Immature natural killer cell (primary cell): ENCODE measurements at regions not wholly inside any gene's neighbourhood (a gene's known extent, or its start where the extent isn't known, plus 50 kb on each side); places are given as distances from the start of the nearest gene placed in this dataset.
A peak's percentile ranks its signal among the peaks of the same experiment; 100 is the strongest.

Source experiments
- DNase-seq, 3 donors: peaks; one replicate each; pipeline ENCODE4 v3.0.0; 2022; ENCODE audit warnings: mixed read lengths in 1 of 3
- H3K27ac Mint-ChIP-seq, 6 donors: one replicate each; pipeline ENCODE4 v1.8.0; 2020; ENCODE audit warnings: mixed read lengths in 6 of 6, mild to moderate bottlenecking in 5 of 6, inconsistent platforms in 4 of 6, moderate library complexity in 3 of 6
- H3K27me3 Mint-ChIP-seq, 3 donors: one replicate each; pipeline ENCODE4 v1.8.0; 2020 to 2021; ENCODE audit warnings: low read depth in 3 of 3, mild to moderate bottlenecking in 3 of 3, mixed read lengths in 3 of 3, moderate library complexity in 3 of 3, inconsistent platforms in 1 of 3
- H3K36me3 Mint-ChIP-seq, 3 donors: one replicate each; pipeline ENCODE4 v1.8.0; 2020; ENCODE audit warnings: mixed read lengths in 3 of 3, inconsistent platforms in 2 of 3, mild to moderate bottlenecking in 2 of 3
- H3K4me1 Mint-ChIP-seq, 2 donors: one replicate each; pipeline ENCODE4 v1.8.0; 2020; ENCODE audit warnings: inconsistent platforms in 2 of 2, mild to moderate bottlenecking in 2 of 2, mixed read lengths in 2 of 2, moderate library complexity in 1 of 2
- H3K4me3 Mint-ChIP-seq, 5 donors: one replicate each; pipeline ENCODE4 v1.8.0; 2020; ENCODE audit warnings: mild to moderate bottlenecking in 5 of 5, mixed read lengths in 5 of 5, inconsistent platforms in 3 of 5, moderate library complexity in 3 of 5
- H3K9me3 Mint-ChIP-seq, 6 donors: one replicate each; pipeline ENCODE4 v1.8.0; 2020; ENCODE audit warnings: mild to moderate bottlenecking in 6 of 6, mixed read lengths in 6 of 6, inconsistent platforms in 4 of 6, moderate library complexity in 3 of 6

DNA sequence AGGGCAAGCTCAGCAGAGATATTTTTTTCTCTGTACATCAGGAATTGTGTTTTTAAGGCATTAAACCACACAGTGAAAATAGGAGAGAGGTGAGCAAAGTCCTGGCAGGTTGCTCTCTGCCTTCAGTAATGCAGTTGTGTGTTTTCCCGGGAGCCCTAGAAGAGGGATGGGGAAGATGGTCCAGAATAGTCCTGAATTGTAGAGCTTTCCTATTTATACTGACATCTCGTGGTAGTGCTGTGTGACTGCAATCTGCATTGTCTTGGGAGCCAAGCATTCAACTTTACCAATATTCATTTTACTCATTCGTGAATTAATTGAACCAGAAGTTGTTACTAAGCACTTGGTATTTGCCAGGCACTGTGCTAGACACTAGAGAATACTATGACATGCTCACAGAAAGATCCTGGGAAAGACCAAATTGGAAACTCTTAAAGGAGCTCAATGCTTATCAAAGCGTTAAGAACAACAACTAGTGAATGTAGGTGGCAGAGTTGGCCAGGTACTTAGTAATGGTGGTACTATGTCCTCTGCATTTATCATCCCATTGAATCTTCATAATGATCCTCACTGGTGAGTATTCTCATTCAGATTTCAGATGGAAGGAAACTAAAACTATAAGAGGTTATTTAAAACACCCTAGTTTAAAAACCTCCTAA is 214.6 kb downstream of the TRIB2 start:
- Mint-ChIP-seq H3K9me3 (no peaks in the 10 kb centered on the region), H3K36me3 (no peaks in the 10 kb centered on the region), H3K4me1 (peaks cover 0 to 1% of the 10 kb centered on the region in 2 donors), H3K27ac (no peak overlapping the region), H3K27me3 (peaks cover 0 to 4% (median 3%) of the 10 kb centered on the region in 3 donors), H3K4me3 (no peak overlapping the region)
- peak; percentile 12 to 32 (median 25) for DNase-seq

DNA sequence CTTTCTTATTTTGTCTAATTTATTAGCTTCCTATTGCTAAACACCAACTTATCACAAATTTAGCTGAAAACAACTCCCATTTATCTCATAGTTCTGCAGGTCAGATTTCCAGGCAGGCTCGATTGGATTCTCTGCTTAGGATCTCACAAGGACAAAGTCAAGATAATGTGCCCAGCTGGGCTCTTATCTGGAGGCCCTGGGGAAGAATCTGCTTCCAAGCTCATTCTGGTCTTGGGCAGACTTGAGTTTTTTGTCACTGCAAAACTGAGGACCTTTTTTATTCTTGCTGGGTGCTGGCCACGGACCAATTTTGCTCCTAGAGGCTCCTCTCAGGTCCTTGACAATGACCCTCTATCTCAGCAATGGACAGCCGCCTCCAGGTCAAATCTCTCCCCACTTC is 215.5 kb downstream of the TRIB2 start:
- H3K36me3 Mint-ChIP-seq, result no peaks in the 10 kb centered on the region
- peaks cover 0 to 4% (median 0%) of the 10 kb centered on the region in 3 donors for H3K27me3 Mint-ChIP-seq
- H3K27ac Mint-ChIP-seq, result no peak overlapping the region

GRCh38 chr2:12934146-12934756 is 217.5 kb downstream of the TRIB2 start:
- H3K27ac Mint-ChIP-seq, result no peak overlapping the region
- no peaks in the 10 kb centered on the region for H3K27me3 Mint-ChIP-seq
- no peak overlapping the region for H3K4me3 Mint-ChIP-seq
- no peaks in the 10 kb centered on the region for H3K9me3 Mint-ChIP-seq
- DNase-seq, result no peak
- no peaks in the 10 kb centered on the region for H3K36me3 Mint-ChIP-seq
- peaks cover 0 to 1% of the 10 kb centered on the region in 2 donors for H3K4me1 Mint-ChIP-seq

More for the DNA sequence above, 215.5 kb downstream of the TRIB2 start:
- H3K4me1 Mint-ChIP-seq, result peaks cover 0 to 1% of the 10 kb centered on the region in 2 donors
- no peak for DNase-seq
- H3K9me3 Mint-ChIP-seq, result no peaks in the 10 kb centered on the region
- H3K4me3 Mint-ChIP-seq, result no peak overlapping the region

GRCh38 chr2:12935222-12935621 is 218.5 kb downstream of the TRIB2 start:
- H3K27ac Mint-ChIP-seq, result no peak overlapping the region

GRCh38 chr2:12935796-12936195 is 219.1 kb downstream of the TRIB2 start:
- DNase-seq, result no peak
- Mint-ChIP-seq H3K27ac (no peak overlapping the region), H3K27me3 (no peaks in the 10 kb centered on the region), H3K9me3 (no peaks in the 10 kb centered on the region), H3K4me3 (no peak overlapping the region), H3K4me1 (peaks cover 0 to under 1% of the 10 kb centered on the region in 2 donors), H3K36me3 (no peaks in the 10 kb centered on the region)

More at GRCh38 chr2:12935222-12935621, 218.5 kb downstream of the TRIB2 start:
- peaks cover 0 to 1% of the 10 kb centered on the region in 2 donors for H3K4me1 Mint-ChIP-seq
- H3K36me3 Mint-ChIP-seq, result no peaks in the 10 kb centered on the region
- H3K27me3 Mint-ChIP-seq, result no peaks in the 10 kb centered on the region
- H3K4me3 Mint-ChIP-seq, result no peak overlapping the region
- no peaks in the 10 kb centered on the region for H3K9me3 Mint-ChIP-seq
- DNase-seq, result no peak

DNA sequence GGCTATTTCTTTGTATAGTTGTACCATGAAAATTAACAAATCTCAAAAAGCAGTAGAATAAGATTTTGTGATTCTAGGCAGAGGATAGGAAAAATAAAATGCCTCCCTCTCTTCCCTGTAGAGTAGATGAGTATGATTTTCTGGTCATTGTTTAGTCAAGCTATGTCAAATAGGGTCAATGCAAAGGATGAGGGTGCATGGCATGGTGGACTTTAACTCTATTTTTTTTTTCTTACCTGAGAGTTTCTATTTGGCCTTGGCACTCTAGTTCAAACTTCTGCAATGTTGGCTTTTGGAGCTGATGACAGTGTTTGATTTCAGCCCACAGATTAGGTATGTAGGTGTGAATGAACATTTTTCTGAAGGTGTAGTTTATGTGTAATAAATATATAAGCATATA is 224.5 kb downstream of the TRIB2 start:
- Mint-ChIP-seq H3K27me3 (peaks cover 0 to 2% (median 2%) of the 10 kb centered on the region in 3 donors), H3K9me3 (no peaks in the 10 kb centered on the region), H3K36me3 (no peaks in the 10 kb centered on the region), H3K27ac (peak overlapping the region in 1 of 6 donors; percentile 25), H3K4me3 (no peak overlapping the region), H3K4me1 (no peaks in the 10 kb centered on the region)
- no peak for DNase-seq

GRCh38 chr2:12948231-12948960 is 231.7 kb downstream of the TRIB2 start:
- Mint-ChIP-seq H3K36me3 (no peaks in the 10 kb centered on the region), H3K9me3 (peaks cover 0 to 2% (median 0%) of the 10 kb centered on the region in 6 donors), H3K27ac (peak overlapping the region in 2 of 6 donors; percentile 53 to 81), H3K4me1 (peaks cover 12 to 17% of the 10 kb centered on the region in 2 donors), H3K4me3 (peak overlapping the region in 1 of 5 donors; percentile 26), H3K27me3 (peaks cover 1 to 2% (median 2%) of the 10 kb centered on the region in 3 donors)
- DNase-seq, result peak in 1 of 3 donors; percentile 33

DNA sequence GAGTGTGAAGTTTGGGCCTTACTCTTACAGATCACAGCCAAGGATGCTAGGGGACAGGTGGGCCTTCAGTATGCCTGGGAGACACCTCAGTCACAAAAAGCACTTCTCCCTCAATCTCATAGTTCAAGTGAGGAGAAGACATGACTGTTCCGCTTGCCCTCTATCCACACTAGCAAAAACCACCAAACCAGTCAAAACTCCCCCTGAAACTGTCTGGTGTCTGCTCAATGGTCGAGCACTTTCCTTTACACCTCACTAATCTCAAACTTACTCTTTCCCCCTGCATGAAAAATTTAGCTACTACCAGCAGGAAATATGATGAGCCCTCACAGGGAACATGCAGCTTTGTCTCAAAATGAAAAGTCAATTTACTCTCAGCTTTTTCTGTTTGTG is 232.2 kb downstream of the TRIB2 start:
- peak overlapping the region in 2 of 6 donors; percentile 53 to 81 for H3K27ac Mint-ChIP-seq
- H3K27me3 Mint-ChIP-seq, result peaks cover 1 to 5% (median 2%) of the 10 kb centered on the region in 3 donors
- peaks cover 0 to 3% (median 3%) of the 10 kb centered on the region in 3 donors for H3K36me3 Mint-ChIP-seq
- peaks cover 0 to 3% (median 0%) of the 10 kb centered on the region in 6 donors for H3K9me3 Mint-ChIP-seq
- peak overlapping the region in 1 of 5 donors; percentile 26 for H3K4me3 Mint-ChIP-seq
- DNase-seq, result peak in 1 of 3 donors; percentile 22
- H3K4me1 Mint-ChIP-seq, result peaks cover 12 to 17% of the 10 kb centered on the region in 2 donors

GRCh38 chr2:12949406-12949805 is 232.7 kb downstream of the TRIB2 start:
- Mint-ChIP-seq H3K4me1 (peaks cover 12 to 17% of the 10 kb centered on the region in 2 donors), H3K4me3 (no peak overlapping the region), H3K9me3 (peaks cover 0 to 3% (median 0%) of the 10 kb centered on the region in 6 donors), H3K27me3 (peaks cover 0 to 5% (median 1%) of the 10 kb centered on the region in 3 donors), H3K27ac (peak overlapping the region in 2 of 6 donors; percentile 53 to 81), H3K36me3 (peaks cover 0 to 5% (median 4%) of the 10 kb centered on the region in 3 donors)
- no peak for DNase-seq

DNA sequence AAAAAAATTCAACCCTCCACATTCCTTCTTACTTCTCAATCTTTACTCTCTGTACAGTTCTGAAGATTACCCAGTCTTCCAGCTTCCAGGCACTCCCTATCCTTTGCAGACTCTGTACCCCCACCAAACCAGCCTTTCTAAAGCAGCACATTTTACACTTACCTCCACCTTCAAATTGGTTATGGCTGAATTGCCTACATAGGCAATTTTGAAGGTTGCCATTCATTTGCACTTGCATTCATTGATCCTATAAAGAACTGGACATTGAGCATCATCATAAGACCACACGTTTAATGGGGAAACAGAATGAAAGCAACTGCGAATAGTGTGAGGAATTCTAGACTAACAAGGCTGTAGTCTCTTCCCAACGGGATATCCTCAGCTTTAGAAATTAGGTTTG is 233.4 kb downstream of the TRIB2 start:
- Mint-ChIP-seq H3K4me1 (peaks cover 12 to 17% of the 10 kb centered on the region in 2 donors), H3K27ac (peak overlapping the region in 2 of 6 donors; percentile 51 to 89), H3K27me3 (peaks cover 1 to 7% (median 3%) of the 10 kb centered on the region in 3 donors), H3K9me3 (peaks cover 0 to 3% (median 0%) of the 10 kb centered on the region in 6 donors), H3K4me3 (no peak overlapping the region), H3K36me3 (peaks cover 0 to 5% (median 4%) of the 10 kb centered on the region in 3 donors)
- no peak for DNase-seq

DNA sequence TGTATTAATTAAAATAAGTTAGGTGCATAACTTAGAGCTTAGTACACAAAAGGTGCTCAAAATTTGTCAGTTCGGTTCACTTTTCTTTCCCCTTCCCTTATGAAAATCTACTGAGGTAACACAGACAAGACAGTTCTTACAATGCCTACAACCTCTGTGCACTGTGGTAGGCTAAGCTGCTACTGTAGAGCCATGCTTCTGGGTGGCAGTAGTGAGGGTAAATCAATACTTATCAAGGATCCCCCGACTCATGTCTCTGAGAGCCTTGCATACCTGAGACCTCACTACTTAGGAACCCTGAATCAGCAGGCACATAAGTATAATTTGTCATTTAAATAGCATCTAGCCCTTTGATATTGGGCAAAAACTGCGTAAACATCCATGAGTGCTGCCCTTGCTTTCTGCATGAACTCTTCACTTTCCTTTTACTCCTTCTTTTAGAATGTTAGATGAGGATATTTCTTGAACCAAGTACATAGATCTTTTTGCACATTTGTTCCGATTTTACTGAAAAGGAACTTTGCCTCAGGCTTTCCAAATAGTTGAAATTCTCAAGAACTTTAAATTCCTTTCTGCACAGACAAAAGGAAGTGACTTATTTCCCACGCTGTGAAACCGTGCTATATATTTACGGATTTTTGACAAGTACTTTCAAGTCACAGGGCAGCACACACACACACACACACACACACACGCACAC is 234.4 kb downstream of the TRIB2 start:
- H3K27me3 Mint-ChIP-seq, result peaks cover 1 to 10% (median 6%) of the 10 kb centered on the region in 3 donors
- no peak overlapping the region for H3K4me3 Mint-ChIP-seq
- DNase-seq, result no peak
- peaks cover 12 to 17% of the 10 kb centered on the region in 2 donors for H3K4me1 Mint-ChIP-seq
- no peak overlapping the region for H3K27ac Mint-ChIP-seq
- peaks cover 0 to 3% (median 0%) of the 10 kb centered on the region in 6 donors for H3K9me3 Mint-ChIP-seq
- H3K36me3 Mint-ChIP-seq, result peaks cover 0 to 5% (median 4%) of the 10 kb centered on the region in 3 donors

DNA sequence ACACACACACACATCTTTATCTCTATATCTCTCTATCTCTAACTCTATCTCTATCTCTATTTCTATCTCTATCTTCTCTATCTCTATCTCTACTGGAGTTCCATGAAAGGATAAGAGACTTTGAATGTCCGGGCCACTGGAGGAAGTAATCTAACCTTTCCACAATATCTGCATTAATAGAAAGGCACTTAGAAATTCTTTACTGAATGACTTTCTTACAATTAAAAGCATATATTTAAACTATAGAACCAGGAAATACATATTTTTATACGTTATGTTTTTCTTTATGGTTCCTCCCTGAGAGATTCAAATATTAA is 234.9 kb downstream of the TRIB2 start:
- H3K27ac Mint-ChIP-seq, result no peak overlapping the region
- peaks cover 12 to 17% of the 10 kb centered on the region in 2 donors for H3K4me1 Mint-ChIP-seq

DNA sequence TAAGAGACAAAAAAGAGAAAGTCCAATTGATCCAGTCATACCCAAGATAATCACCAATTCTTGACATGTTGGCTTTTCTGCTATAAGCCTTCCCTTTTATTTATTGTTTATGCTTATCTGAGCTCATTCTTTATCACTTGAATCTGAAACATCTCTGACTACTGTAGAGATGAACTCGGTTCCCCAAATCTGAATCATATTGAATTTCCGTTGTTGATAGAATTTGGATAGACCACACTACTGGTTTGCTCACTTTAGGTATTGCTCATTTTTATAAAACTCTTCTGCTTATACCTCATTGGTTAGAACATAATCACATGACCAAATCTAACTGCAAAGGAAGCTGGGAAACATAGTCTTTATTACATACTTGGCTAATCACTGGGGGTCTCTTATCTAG is 236.9 kb downstream of the TRIB2 start:
- peaks cover 5 to 10% (median 8%) of the 10 kb centered on the region in 3 donors for H3K27me3 Mint-ChIP-seq
- H3K27ac Mint-ChIP-seq, result no peak overlapping the region
- H3K9me3 Mint-ChIP-seq, result peaks cover 0 to 5% (median 0%) of the 10 kb centered on the region in 6 donors
- peaks cover 12 to 17% of the 10 kb centered on the region in 2 donors for H3K4me1 Mint-ChIP-seq
- DNase-seq, result no peak
- peaks cover 4 to 5% (median 4%) of the 10 kb centered on the region in 3 donors for H3K36me3 Mint-ChIP-seq
- H3K4me3 Mint-ChIP-seq, result no peak overlapping the region

More for the DNA sequence above, 234.9 kb downstream of the TRIB2 start:
- Mint-ChIP-seq H3K36me3 (peaks cover 3 to 5% (median 4%) of the 10 kb centered on the region in 3 donors), H3K27me3 (peaks cover 1 to 10% (median 7%) of the 10 kb centered on the region in 3 donors), H3K9me3 (peaks cover 0 to 5% (median 0%) of the 10 kb centered on the region in 6 donors), H3K4me3 (no peak overlapping the region)
- DNase-seq, result no peak
